GM23338 (cell line): ENCODE measurements at regions not wholly inside any gene's neighbourhood (a gene's known extent, or its start where the extent isn't known, plus 50 kb on each side); places are given as distances from the start of the nearest gene placed in this dataset.

Experiments
- ATAC-seq: fragments of 200-7000 bp; cut with Tn5 transposase; 3 replicates; pipeline ENCODE4 v1.9.1; 2020
- DNase-seq: peaks from one replicate; pipeline ENCODE4 v3.0.0-alpha.2; 2015; ENCODE audit warnings: low spot score
- H2AFZ ChIP-seq: fragments of 200-600 bp; sonication (generic); 2 replicates; pipeline ENCODE4 v1.8.0; 2016; ENCODE audit warnings: antibody characterized with exemption, mild to moderate bottlenecking, moderate library complexity
- H3F3A ChIP-seq: fragments of 200-600 bp; sonication (generic); replicated peaks from 2 replicates; pipeline ENCODE4 v1.8.0; 2017; ENCODE audit warnings: antibody characterized with exemption, mixed run types, low read depth
- H3K27ac ChIP-seq: fragments of 200-600 bp; sonication (generic); 2 replicates; pipeline ENCODE4 v1.6.1; 2016; ENCODE audit warnings: low read depth
- H3K27me3 ChIP-seq: fragments of 200-600 bp; sonication (generic); 2 replicates; pipeline ENCODE4 v1.8.0; 2016; ENCODE audit warnings: mild to moderate bottlenecking, mixed run types, moderate library complexity; ENCODE audit not compliant: insufficient read depth
- H3K36me3 ChIP-seq: fragments of 200-600 bp; sonication (generic); 2 replicates; pipeline ENCODE4 v1.8.0; 2016; ENCODE audit warnings: mild to moderate bottlenecking; ENCODE audit not compliant: insufficient read depth
- H3K4me1 ChIP-seq: fragments of 200-600 bp; sonication (generic); 2 replicates; pipeline ENCODE4 v1.8.0; 2016; ENCODE audit warnings: mild to moderate bottlenecking, moderate library complexity; ENCODE audit not compliant: insufficient read depth
- H3K4me2 ChIP-seq: fragments of 200-600 bp; sonication (generic); 2 replicates; pipeline ENCODE4 v1.7.1; 2017; ENCODE audit warnings: mixed run types
- H3K4me3 ChIP-seq: fragments of 200-600 bp; sonication (generic); 2 replicates; pipeline ENCODE4 v1.6.1; 2016; ENCODE audit warnings: mixed run types
- H3K79me2 ChIP-seq: fragments of 200-600 bp; sonication (generic); replicated peaks from 2 replicates; pipeline ENCODE4 v1.8.0; 2017; ENCODE audit warnings: mild to moderate bottlenecking; ENCODE audit not compliant: insufficient read depth
- H3K9me2 ChIP-seq: fragments of 200-600 bp; sonication (generic); 2 replicates; pipeline ENCODE4 v1.8.0; 2017; ENCODE audit not compliant: insufficient read depth
- H4K20me1 ChIP-seq: fragments of 200-600 bp; sonication (generic); replicated peaks from 2 replicates; pipeline ENCODE4 v1.8.0; 2017; ENCODE audit warnings: mild to moderate bottlenecking; ENCODE audit not compliant: insufficient read depth
- H3K27ac Mint-ChIP-seq: 2 replicates; pipeline ENCODE4 v1.8.0; 2020; ENCODE audit warnings: inconsistent platforms, mild to moderate bottlenecking, moderate library complexity, mixed read lengths
- H3K27me3 Mint-ChIP-seq: 3 replicates; pipeline ENCODE4 v1.8.0; 2022; ENCODE audit warnings: low read depth, mild to moderate bottlenecking, moderate library complexity, mixed read lengths, inconsistent platforms; ENCODE audit not compliant: insufficient read depth, poor library complexity
- H3K36me3 Mint-ChIP-seq: 3 replicates; pipeline ENCODE4 v1.8.0; 2021; ENCODE audit warnings: low read depth, mild to moderate bottlenecking, inconsistent platforms, moderate library complexity, mixed read lengths
- H3K4me1 Mint-ChIP-seq: 3 replicates; pipeline ENCODE4 v1.8.0; 2020; ENCODE audit warnings: mild to moderate bottlenecking, inconsistent platforms, mixed read lengths
- H3K4me3 Mint-ChIP-seq: 3 replicates; pipeline ENCODE4 v1.8.0; 2021; ENCODE audit warnings: moderate library complexity, mild to moderate bottlenecking, inconsistent platforms, mixed read lengths
- H3K9me3 Mint-ChIP-seq: 3 replicates; pipeline ENCODE4 v1.8.0; 2020; ENCODE audit warnings: moderate library complexity, mild to moderate bottlenecking, inconsistent platforms, mixed read lengths
- JUNB ChIP-seq: IDR thresholded peaks from one replicate; pipeline ENCODE4 v1.6.1; 2016; ENCODE audit warnings: antibody characterized with exemption; ENCODE audit not compliant: unreplicated experiment
- ZNF114 ChIP-seq: fragments of 250-450 bp; sonication (Bioruptor Pico); IDR thresholded peaks from 2 replicates; pipeline ENCODE4 v1.5.0; 2020; ENCODE audit warnings: mild to moderate bottlenecking, moderate library complexity
- TF ChIP-seq, protein P1 (sequence below): IDR thresholded peaks from 2 replicates; pipeline ENCODE4 v1.6.1; 2016; ENCODE audit warnings: antibody characterized with exemption
- TF ChIP-seq, protein P2 (sequence below): IDR thresholded peaks from one replicate; pipeline ENCODE4 v1.6.1; 2018; ENCODE audit warnings: antibody characterized with exemption; ENCODE audit not compliant: unreplicated experiment
- TF ChIP-seq, protein P3 (sequence below), 2 experiments: fragments of 200-600 bp in 1 of 2; sonication (generic) in 1 of 2; conservative IDR thresholded peaks; 2 replicates each; pipeline versions ENCODE4 v1.5.1 to v1.6.1; 2016 to 2017; ENCODE audit warnings: antibody characterized with exemption in 2 of 2, low read depth in 2 of 2, mild to moderate bottlenecking in 2 of 2, moderate library complexity in 1 of 2

DNA sequence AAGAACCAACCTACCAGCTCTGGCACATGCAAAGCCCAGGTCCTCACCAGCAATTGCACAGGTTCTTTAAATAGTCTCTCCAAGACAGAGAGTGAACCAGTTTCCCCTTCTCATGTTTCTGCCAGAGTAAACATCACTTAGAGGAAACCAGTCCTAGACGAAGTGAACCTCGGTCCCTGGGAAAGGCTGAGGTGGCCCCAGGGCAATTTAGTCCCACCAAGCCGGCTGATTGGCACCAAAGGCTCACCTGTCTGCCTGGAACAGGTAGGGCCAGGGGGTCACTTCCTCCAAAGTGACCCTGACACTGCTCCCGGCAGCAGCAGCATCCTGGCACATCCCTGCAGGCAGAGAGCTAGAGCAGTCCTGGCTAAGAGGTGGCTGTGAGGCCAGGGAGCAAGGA, 122.9 kb upstream of the ZNF507 start:
- H3K27ac ChIP-seq: no peak overlapping the region
- Mint-ChIP-seq H3K27me3 (peaks cover 21% of the 10 kb centered on the region), H3K36me3 (no peaks in the 10 kb centered on the region), H3K4me3 (no peak overlapping the region), H3K4me1 (peaks cover 4% of the 10 kb centered on the region; the same call in 1 of the 3 replicates), H3K9me3 (no peaks in the 10 kb centered on the region), H3K27ac (no peak overlapping the region)
- H2AFZ ChIP-seq: no peak overlapping the region
- no peaks in the 10 kb centered on the region for H3K79me2 ChIP-seq
- no peak for DNase-seq
- no peaks in the 10 kb centered on the region; the same call in 1 of the 2 replicates for H3K4me1 ChIP-seq
- peaks cover 24% of the 10 kb centered on the region for H3K27me3 ChIP-seq
- TF ChIP-seq, protein P1, sequence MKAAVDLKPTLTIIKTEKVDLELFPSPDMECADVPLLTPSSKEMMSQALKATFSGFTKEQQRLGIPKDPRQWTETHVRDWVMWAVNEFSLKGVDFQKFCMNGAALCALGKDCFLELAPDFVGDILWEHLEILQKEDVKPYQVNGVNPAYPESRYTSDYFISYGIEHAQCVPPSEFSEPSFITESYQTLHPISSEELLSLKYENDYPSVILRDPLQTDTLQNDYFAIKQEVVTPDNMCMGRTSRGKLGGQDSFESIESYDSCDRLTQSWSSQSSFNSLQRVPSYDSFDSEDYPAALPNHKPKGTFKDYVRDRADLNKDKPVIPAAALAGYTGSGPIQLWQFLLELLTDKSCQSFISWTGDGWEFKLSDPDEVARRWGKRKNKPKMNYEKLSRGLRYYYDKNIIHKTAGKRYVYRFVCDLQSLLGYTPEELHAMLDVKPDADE: no peak
- TF ChIP-seq ZNF114 (CRISPR knock-in tag) (no peak), JUNB (no peak)
- TF ChIP-seq, protein P2, sequence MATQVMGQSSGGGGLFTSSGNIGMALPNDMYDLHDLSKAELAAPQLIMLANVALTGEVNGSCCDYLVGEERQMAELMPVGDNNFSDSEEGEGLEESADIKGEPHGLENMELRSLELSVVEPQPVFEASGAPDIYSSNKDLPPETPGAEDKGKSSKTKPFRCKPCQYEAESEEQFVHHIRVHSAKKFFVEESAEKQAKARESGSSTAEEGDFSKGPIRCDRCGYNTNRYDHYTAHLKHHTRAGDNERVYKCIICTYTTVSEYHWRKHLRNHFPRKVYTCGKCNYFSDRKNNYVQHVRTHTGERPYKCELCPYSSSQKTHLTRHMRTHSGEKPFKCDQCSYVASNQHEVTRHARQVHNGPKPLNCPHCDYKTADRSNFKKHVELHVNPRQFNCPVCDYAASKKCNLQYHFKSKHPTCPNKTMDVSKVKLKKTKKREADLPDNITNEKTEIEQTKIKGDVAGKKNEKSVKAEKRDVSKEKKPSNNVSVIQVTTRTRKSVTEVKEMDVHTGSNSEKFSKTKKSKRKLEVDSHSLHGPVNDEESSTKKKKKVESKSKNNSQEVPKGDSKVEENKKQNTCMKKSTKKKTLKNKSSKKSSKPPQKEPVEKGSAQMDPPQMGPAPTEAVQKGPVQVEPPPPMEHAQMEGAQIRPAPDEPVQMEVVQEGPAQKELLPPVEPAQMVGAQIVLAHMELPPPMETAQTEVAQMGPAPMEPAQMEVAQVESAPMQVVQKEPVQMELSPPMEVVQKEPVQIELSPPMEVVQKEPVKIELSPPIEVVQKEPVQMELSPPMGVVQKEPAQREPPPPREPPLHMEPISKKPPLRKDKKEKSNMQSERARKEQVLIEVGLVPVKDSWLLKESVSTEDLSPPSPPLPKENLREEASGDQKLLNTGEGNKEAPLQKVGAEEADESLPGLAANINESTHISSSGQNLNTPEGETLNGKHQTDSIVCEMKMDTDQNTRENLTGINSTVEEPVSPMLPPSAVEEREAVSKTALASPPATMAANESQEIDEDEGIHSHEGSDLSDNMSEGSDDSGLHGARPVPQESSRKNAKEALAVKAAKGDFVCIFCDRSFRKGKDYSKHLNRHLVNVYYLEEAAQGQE: no peak
- TF ChIP-seq, protein P3, sequence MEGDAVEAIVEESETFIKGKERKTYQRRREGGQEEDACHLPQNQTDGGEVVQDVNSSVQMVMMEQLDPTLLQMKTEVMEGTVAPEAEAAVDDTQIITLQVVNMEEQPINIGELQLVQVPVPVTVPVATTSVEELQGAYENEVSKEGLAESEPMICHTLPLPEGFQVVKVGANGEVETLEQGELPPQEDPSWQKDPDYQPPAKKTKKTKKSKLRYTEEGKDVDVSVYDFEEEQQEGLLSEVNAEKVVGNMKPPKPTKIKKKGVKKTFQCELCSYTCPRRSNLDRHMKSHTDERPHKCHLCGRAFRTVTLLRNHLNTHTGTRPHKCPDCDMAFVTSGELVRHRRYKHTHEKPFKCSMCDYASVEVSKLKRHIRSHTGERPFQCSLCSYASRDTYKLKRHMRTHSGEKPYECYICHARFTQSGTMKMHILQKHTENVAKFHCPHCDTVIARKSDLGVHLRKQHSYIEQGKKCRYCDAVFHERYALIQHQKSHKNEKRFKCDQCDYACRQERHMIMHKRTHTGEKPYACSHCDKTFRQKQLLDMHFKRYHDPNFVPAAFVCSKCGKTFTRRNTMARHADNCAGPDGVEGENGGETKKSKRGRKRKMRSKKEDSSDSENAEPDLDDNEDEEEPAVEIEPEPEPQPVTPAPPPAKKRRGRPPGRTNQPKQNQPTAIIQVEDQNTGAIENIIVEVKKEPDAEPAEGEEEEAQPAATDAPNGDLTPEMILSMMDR (conservative IDR thresholded peaks at IDR 0.05; ENCODE audit: low read depth in 2 of 2): no peak
- H3K9me2 ChIP-seq: no peaks in the 10 kb centered on the region
- H4K20me1 ChIP-seq: no peaks in the 10 kb centered on the region
- H3F3A ChIP-seq: no peaks in the 10 kb centered on the region
- H3K36me3 ChIP-seq: no peaks in the 10 kb centered on the region
- no peak for ATAC-seq
- no peak overlapping the region for H3K4me2 ChIP-seq
- H3K4me3 ChIP-seq: no peak overlapping the region

DNA sequence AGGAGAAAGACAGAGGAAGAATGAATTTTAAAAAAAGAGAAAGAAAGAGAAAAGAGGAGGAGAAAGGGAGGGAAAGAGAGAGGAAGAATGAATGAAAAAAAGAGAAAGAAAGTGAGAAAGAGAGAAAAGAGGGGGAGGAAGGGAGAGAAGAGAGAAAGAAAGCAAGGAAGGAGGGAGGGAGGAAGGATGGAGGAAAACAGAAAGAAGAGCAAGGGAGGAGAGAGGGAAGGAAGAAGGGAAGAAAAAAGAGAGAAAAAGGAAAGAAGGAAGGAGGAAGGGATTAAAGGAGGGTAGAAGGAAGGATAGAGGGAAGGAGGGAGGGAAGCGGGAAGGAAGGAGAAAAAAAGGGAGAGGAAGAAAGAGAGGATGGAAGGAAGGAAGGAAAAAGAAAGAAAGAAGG, 122.3 kb upstream of the ZNF507 start:
- Mint-ChIP-seq H3K36me3 (no peaks in the 10 kb centered on the region), H3K9me3 (no peaks in the 10 kb centered on the region), H3K4me1 (peaks cover 4% of the 10 kb centered on the region; the same call in 1 of the 3 replicates), H3K27me3 (peaks cover 21% of the 10 kb centered on the region), H3K4me3 (no peak overlapping the region), H3K27ac (no peak overlapping the region)
- DNase-seq (no peak), ATAC-seq (no peak)
- Histone ChIP-seq H2AFZ (no peak overlapping the region), H3K27ac (no peak overlapping the region), H3K4me1 (no peaks in the 10 kb centered on the region; the same call in 1 of the 2 replicates), H4K20me1 (no peaks in the 10 kb centered on the region), H3K79me2 (no peaks in the 10 kb centered on the region), H3K27me3 (peaks cover 24% of the 10 kb centered on the region), H3K36me3 (no peaks in the 10 kb centered on the region), H3F3A (no peaks in the 10 kb centered on the region), H3K4me2 (no peak overlapping the region), H3K4me3 (no peak overlapping the region), H3K9me2 (no peaks in the 10 kb centered on the region)
- TF ChIP-seq, protein P2: no peak
